H9 (cell line): ENCODE measurements at regions not wholly inside any gene's neighbourhood (a gene's known extent, or its start where the extent isn't known, plus 50 kb on each side); places are given as distances from the start of the nearest gene placed in this dataset.

ENCODE experiments used
- DNase-seq: peaks from one replicate; pipeline ENCODE4 v3.0.0-alpha.2; 2017
- H2AFZ ChIP-seq: one replicate; pipeline ENCODE4 v1.6.1; 2013; ENCODE audit warnings: mild to moderate bottlenecking, low read length, control low read depth, moderate library complexity
- H2AK5ac ChIP-seq: 2 replicates; pipeline ENCODE4 v1.6.1; 2013; ENCODE audit warnings: low read length, control low read depth, mixed read lengths; ENCODE audit not compliant: insufficient read length
- H2BK120ac ChIP-seq: one replicate; pipeline ENCODE4 v1.6.1; 2013; ENCODE audit warnings: low read depth, mild to moderate bottlenecking, low read length, control low read depth, inconsistent platforms; ENCODE audit not compliant: poor library complexity, severe bottlenecking
- H2BK12ac ChIP-seq: 2 replicates; pipeline ENCODE4 v1.6.1; 2013; ENCODE audit warnings: low read length, control low read depth, mixed read lengths, low read depth; ENCODE audit not compliant: insufficient read length
- H2BK15ac ChIP-seq: 2 replicates; pipeline ENCODE4 v1.6.1; 2013; ENCODE audit warnings: low read depth, low read length, control low read depth
- H2BK20ac ChIP-seq: one replicate; pipeline ENCODE4 v1.6.1; 2013; ENCODE audit warnings: low read depth, mild to moderate bottlenecking, low read length, control low read depth, inconsistent platforms; ENCODE audit not compliant: poor library complexity, severe bottlenecking
- H2BK5ac ChIP-seq: 2 replicates; pipeline ENCODE4 v1.6.1; 2013; ENCODE audit warnings: low read length, control low read depth, mixed read lengths; ENCODE audit not compliant: insufficient read length
- H3K14ac ChIP-seq: 2 replicates; pipeline ENCODE4 v1.6.1; 2013; ENCODE audit warnings: low read length, control low read depth; ENCODE audit not compliant: insufficient read depth
- H3K18ac ChIP-seq: 2 replicates; pipeline ENCODE4 v1.6.1; 2013; ENCODE audit warnings: low read depth, mild to moderate bottlenecking, mixed read lengths, low read length, control low read depth; ENCODE audit not compliant: insufficient read length
- H3K23ac ChIP-seq: 2 replicates; pipeline ENCODE4 v1.6.1; 2013; ENCODE audit warnings: low read length, control low read depth, mixed read lengths, low read depth; ENCODE audit not compliant: insufficient read length
- H3K23me2 ChIP-seq: 2 replicates; pipeline ENCODE4 v1.6.1; 2013; ENCODE audit warnings: low read depth, mild to moderate bottlenecking, mixed read lengths, low read length, control low read depth; ENCODE audit not compliant: insufficient read length, poor library complexity, severe bottlenecking
- H3K27ac ChIP-seq: 2 replicates; pipeline ENCODE4 v1.5.1; 2013; ENCODE audit warnings: low read length, control low read depth, mixed read lengths, low read depth; ENCODE audit not compliant: insufficient read length
- H3K27me3 ChIP-seq: 2 replicates; pipeline ENCODE4 v1.6.1; 2013; ENCODE audit warnings: low read length, control low read depth, inconsistent platforms; ENCODE audit not compliant: insufficient read depth
- H3K4ac ChIP-seq: 2 replicates; pipeline ENCODE4 v1.6.1; 2013; ENCODE audit warnings: low read depth, mild to moderate bottlenecking, control low read depth, inconsistent platforms, low read length, moderate library complexity
- H3K4me1 ChIP-seq: 2 replicates; pipeline ENCODE4 v1.6.1; 2013; ENCODE audit warnings: low read length, control low read depth, inconsistent platforms; ENCODE audit not compliant: insufficient read depth
- H3K4me2 ChIP-seq: 2 replicates; pipeline ENCODE4 v1.6.1; 2013; ENCODE audit warnings: low read length, control low read depth, mixed read lengths; ENCODE audit not compliant: insufficient read length, insufficient read depth
- H3K56ac ChIP-seq: 2 replicates; pipeline ENCODE4 v1.6.1; 2013; ENCODE audit warnings: low read depth, mild to moderate bottlenecking, mixed read lengths, low read length, control low read depth; ENCODE audit not compliant: insufficient read length
- H3K79me1 ChIP-seq: 2 replicates; pipeline ENCODE4 v1.6.1; 2013; ENCODE audit warnings: low read depth, mild to moderate bottlenecking, moderate library complexity, low read length, control low read depth, inconsistent platforms; ENCODE audit not compliant: insufficient read depth, poor library complexity, severe bottlenecking
- H3K79me2 ChIP-seq: 2 replicates; pipeline ENCODE4 v1.6.1; 2013; ENCODE audit warnings: low read length, control low read depth, inconsistent platforms; ENCODE audit not compliant: insufficient read depth
- H3K9ac ChIP-seq: 2 replicates; pipeline ENCODE4 v1.6.1; 2013; ENCODE audit warnings: low read length, control low read depth, mixed read lengths; ENCODE audit not compliant: insufficient read length; ENCODE audit errors: extremely low read depth
- H3K9me3 ChIP-seq: one replicate; pipeline ENCODE4 v1.6.1; 2013; ENCODE audit warnings: low read depth, low read length, inconsistent platforms; ENCODE audit not compliant: control insufficient read depth
- H3T11ph ChIP-seq: one replicate; pipeline ENCODE4 v1.6.1; 2013; ENCODE audit warnings: mild to moderate bottlenecking, low read length, control low read depth, inconsistent platforms
- H4K20me1 ChIP-seq: one replicate; pipeline ENCODE4 v1.6.1; 2013; ENCODE audit not compliant: control insufficient read depth, insufficient read length, insufficient read depth
- H4K5ac ChIP-seq: 2 replicates; pipeline ENCODE4 v1.6.1; 2013; ENCODE audit warnings: low read depth, mild to moderate bottlenecking, mixed read lengths, low read length, control low read depth; ENCODE audit not compliant: insufficient read length
- H4K8ac ChIP-seq: replicated peaks from 2 replicates; pipeline ENCODE4 v1.6.1; 2013; ENCODE audit warnings: low read length, control low read depth, mixed read lengths, low read depth; ENCODE audit not compliant: insufficient read length
- H4K91ac ChIP-seq: 2 replicates; pipeline ENCODE4 v1.6.1; 2013; ENCODE audit warnings: low read depth, mild to moderate bottlenecking, moderate library complexity, mixed read lengths, low read length, control low read depth; ENCODE audit not compliant: insufficient read length
- H3K27ac Mint-ChIP-seq, 3 experiments: 2 replicates in 2 of 3; 3 replicates in 1 of 3; pipeline ENCODE4 v1.8.0; 2020 to 2021; ENCODE audit warnings: mixed read lengths in 3 of 3, mild to moderate bottlenecking in 1 of 3, moderate library complexity in 1 of 3
- H3K27me3 Mint-ChIP-seq: 2 replicates; pipeline ENCODE4 v1.8.0; 2021; ENCODE audit warnings: low read depth, mild to moderate bottlenecking, moderate library complexity, mixed read lengths
- H3K36me3 Mint-ChIP-seq, 3 experiments: 2 replicates in 2 of 3; 3 replicates in 1 of 3; pipeline ENCODE4 v1.8.0; 2020 to 2021; ENCODE audit warnings: low read depth in 3 of 3, mixed read lengths in 3 of 3; ENCODE audit not compliant: insufficient read depth in 1 of 3
- H3K4me1 Mint-ChIP-seq, 2 experiments: 2 replicates each; pipeline ENCODE4 v1.8.0; 2020; ENCODE audit warnings: mixed read lengths in 2 of 2
- H3K4me3 Mint-ChIP-seq, 2 experiments: 2 replicates in 1 of 2; 3 replicates in 1 of 2; pipeline ENCODE4 v1.8.0; 2020 to 2021; ENCODE audit warnings: mild to moderate bottlenecking in 2 of 2, mixed read lengths in 2 of 2, moderate library complexity in 1 of 2
- H3K9me3 Mint-ChIP-seq, 2 experiments: 2 replicates in 1 of 2; 3 replicates in 1 of 2; pipeline ENCODE4 v1.8.0; 2020; ENCODE audit warnings: mild to moderate bottlenecking in 2 of 2, mixed read lengths in 2 of 2, moderate library complexity in 1 of 2
- CTCF ChIP-seq: fragments of 200-600 bp; sonication (generic); conservative IDR thresholded peaks from 3 replicates; pipeline ENCODE4 v1.8.0; 2021; ENCODE audit warnings: antibody characterized with exemption, mild to moderate bottlenecking
- WGBS: extraction: QIAGEN DNeasy Blood & Tissue Kit; methylation state at CpG from one replicate; pipeline ENCODE4 v1.1.7; 2013; ENCODE audit warnings: missing lambda C conversion rate, low lambda C conversion rate, mixed read lengths; ENCODE audit not compliant: insufficient read length; ENCODE audit errors: extremely low coverage; 5-methylcytosine and 5-hydroxymethylcytosine counted together

DNA sequence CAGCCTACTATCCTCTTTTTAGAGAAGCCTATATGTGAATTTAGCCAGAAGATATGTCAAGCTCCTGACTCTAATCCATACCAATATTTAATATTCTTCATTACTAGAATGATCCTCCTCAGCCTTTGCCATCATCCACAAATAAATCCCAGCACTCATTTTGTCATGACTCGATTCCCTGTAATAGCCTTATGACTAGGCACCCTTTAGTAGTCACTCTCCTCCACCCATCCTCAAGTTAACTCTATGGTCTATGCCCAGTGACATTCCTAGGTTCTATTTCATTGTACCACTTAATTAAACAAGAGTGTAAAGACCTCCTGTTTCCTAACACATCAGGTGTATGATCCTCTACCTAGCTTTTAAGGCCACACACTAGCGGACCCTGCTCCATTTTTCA, 450.4 kb upstream of the CITED2 start:
- Histone ChIP-seq H3K18ac (no peak overlapping the region), H2BK5ac (no peak overlapping the region), H4K8ac (no peak overlapping the region), H2AFZ (no peak overlapping the region), H2BK12ac (no peak overlapping the region), H3K56ac (no peak overlapping the region), H2BK120ac (no peak overlapping the region), H2BK20ac (no peak overlapping the region), H4K20me1 (no peaks in the 10 kb centered on the region), H3K14ac (no peak overlapping the region), H3K79me2 (no peaks in the 10 kb centered on the region), H3K9me3 (no peaks in the 10 kb centered on the region), H3K4me1 (no peaks in the 10 kb centered on the region), H3K23me2 (no peaks in the 10 kb centered on the region), H3T11ph (no peak overlapping the region), H2BK15ac (no peak overlapping the region), H4K91ac (no peak overlapping the region), H3K27me3 (no peaks in the 10 kb centered on the region), H3K9ac (no peak overlapping the region), H2AK5ac (no peak overlapping the region), H3K23ac (no peak overlapping the region), H3K4me2 (no peak overlapping the region), H3K79me1 (no peaks in the 10 kb centered on the region), H3K4ac (no peak overlapping the region), H3K27ac (no peak overlapping the region), H4K5ac (no peak overlapping the region)
- H3K4me3 Mint-ChIP-seq = no peak overlapping the region
- WGBS = no CpG with 5 or more reads among the region's 2 CpGs
- H3K27me3 Mint-ChIP-seq = no peaks in the 10 kb centered on the region
- H3K4me1 Mint-ChIP-seq = no peaks in the 10 kb centered on the region
- H3K36me3 Mint-ChIP-seq = no peaks in the 10 kb centered on the region
- no peaks in the 10 kb centered on the region for H3K9me3 Mint-ChIP-seq
- no peak for TF ChIP-seq CTCF
- DNase-seq = no peak
- no peak overlapping the region for H3K27ac Mint-ChIP-seq
